ENCODE measurements at regions not wholly inside any gene's neighbourhood (a gene's known extent, or its start where the extent isn't known, plus 50 kb on each side); places are given as distances from the start of the nearest gene placed in this dataset.

DNA sequence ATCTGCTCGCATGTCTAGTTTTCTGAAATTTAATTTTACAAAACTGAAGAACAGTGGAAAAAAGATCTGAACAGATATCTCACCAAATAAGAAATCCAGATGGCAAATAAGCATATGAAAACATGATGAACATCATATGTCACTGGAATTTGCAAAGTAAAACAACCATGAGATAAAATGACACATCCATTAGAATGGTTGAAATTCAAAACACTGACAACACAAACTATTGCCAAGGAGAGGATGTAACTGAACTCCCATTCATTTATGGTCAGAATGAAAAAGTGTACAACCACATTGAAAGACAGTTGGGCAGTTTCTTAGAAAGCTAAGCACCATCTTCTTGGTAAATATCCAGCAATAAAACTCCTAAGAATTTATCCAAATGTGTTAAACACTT lies 312.7 kb upstream of the NCAM2 start:
- DNase-seq (ENCODE audit: low read depth, low spot score) (no peak), ATAC-seq (no peak)
- Histone ChIP-seq H3K79me2 (ENCODE audit: insufficient read depth, low read length) (no peaks in the 10 kb centered on the region), H3K4me2 (ENCODE audit: low read length) (no peak overlapping the region), H3K27me3 (ENCODE audit: insufficient read depth, low read length) (no peaks in the 10 kb centered on the region), H4K20me1 (ENCODE audit: insufficient read depth) (no peaks in the 10 kb centered on the region), H3K4me3 (replicated peaks in 1 of 2; ENCODE audit: low read depth in 1 of 2, low read length in 2 of 2) (no peak overlapping the region), H3K9me3 (ENCODE audit: control insufficient read depth in 1 of 2, insufficient read depth in 1 of 2, low read depth in 1 of 2, low read length in 2 of 2) (peaks cover 17 to 19% of the 10 kb centered on the region in 2 experiments; a peak in 3 of 4 replicates), H3K9me2 (ENCODE audit: insufficient read depth) (no peaks in the 10 kb centered on the region), H2AFZ (ENCODE audit: low read depth, low read length, poor library complexity, severe bottlenecking) (no peak overlapping the region), H3K36me3 (ENCODE audit: control insufficient read depth in 1 of 2, insufficient read depth in 2 of 2, low read length in 2 of 2) (no peaks in the 10 kb centered on the region), H3K4me1 (ENCODE audit: control insufficient read depth in 1 of 2, insufficient read depth in 2 of 2, low read length in 2 of 2) (no peaks in the 10 kb centered on the region), H3K9ac (ENCODE audit: low read length) (no peak overlapping the region), H3K27ac (ENCODE audit: low read depth, low read length) (no peak overlapping the region)
- ChIA-PET POLR2A (no interaction called here), CTCF (no interaction called here), RAD21 (ENCODE audit: low non-redundant PET in 1 of 2, low total read pairs in 2 of 2, uncharacterized antibody in 2 of 2, unreplicated experiment in 2 of 2) (no interaction called here)
- intact Hi-C loops (cut with micrococcal nuclease), result no loop called here
- no peak for TF ChIP-seq FOSL1 (IDR thresholded peaks at IDR 0.05; ENCODE audit: low read depth)
- TF ChIP-seq CBX3 (IDR thresholded peaks at IDR 0.05; ENCODE audit: low read depth), result no peak
- TF ChIP-seq SP1 (IDR thresholded peaks at IDR 0.05; ENCODE audit: low read depth), result no peak
- BruUV-seq (replicated peaks), result no TSS peak

DNA sequence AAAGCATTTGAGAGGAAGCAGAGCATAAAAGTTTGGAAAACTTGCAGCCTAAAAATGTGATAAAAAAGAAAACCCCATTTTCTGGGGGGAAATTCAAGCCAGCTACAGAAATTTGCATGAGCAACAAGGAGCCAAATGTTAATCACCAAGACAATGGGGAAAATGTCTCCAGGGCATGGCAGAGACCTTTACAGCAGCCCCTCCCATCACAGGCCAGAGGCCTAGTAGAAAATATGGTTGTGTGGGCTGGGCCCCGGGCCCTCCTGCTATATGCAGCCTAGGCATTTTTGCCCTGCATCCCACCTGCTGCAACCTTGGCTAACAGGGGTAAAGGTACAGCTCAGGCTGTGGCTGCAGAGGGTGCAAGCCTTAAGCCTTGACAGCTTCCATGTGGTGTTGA lies 299.6 kb upstream of the NCAM2 start:
- ATAC-seq (no peak), DNase-seq (ENCODE audit: low read depth, low spot score) (no peak)
- Histone ChIP-seq H3K9ac (ENCODE audit: low read length) (no peak overlapping the region), H3K27me3 (ENCODE audit: insufficient read depth, low read length) (no peaks in the 10 kb centered on the region), H3K9me3 (ENCODE audit: control insufficient read depth in 1 of 2, insufficient read depth in 1 of 2, low read depth in 1 of 2, low read length in 2 of 2) (peaks cover 4 to 20% of the 10 kb centered on the region in 2 experiments; a peak in 2 of 4 replicates), H4K20me1 (ENCODE audit: insufficient read depth) (no peaks in the 10 kb centered on the region), H2AFZ (ENCODE audit: low read depth, low read length, poor library complexity, severe bottlenecking) (no peak overlapping the region), H3K9me2 (ENCODE audit: insufficient read depth) (no peaks in the 10 kb centered on the region), H3K4me2 (ENCODE audit: low read length) (no peak overlapping the region), H3K27ac (ENCODE audit: low read depth, low read length) (no peak overlapping the region), H3K36me3 (ENCODE audit: control insufficient read depth in 1 of 2, insufficient read depth in 2 of 2, low read length in 2 of 2) (no peaks in the 10 kb centered on the region), H3K79me2 (ENCODE audit: insufficient read depth, low read length) (no peaks in the 10 kb centered on the region), H3K4me3 (replicated peaks in 1 of 2; ENCODE audit: low read depth in 1 of 2, low read length in 2 of 2) (no peak overlapping the region), H3K4me1 (ENCODE audit: control insufficient read depth in 1 of 2, insufficient read depth in 2 of 2, low read length in 2 of 2) (no peaks in the 10 kb centered on the region)
- TF ChIP-seq SP1 (IDR thresholded peaks at IDR 0.05; ENCODE audit: low read depth) (no peak), YY1 (IDR thresholded peaks at IDR 0.05; ENCODE audit: extremely low read depth, insufficient replicate concordance, low read depth, low read length) (no peak), ZFX (IDR thresholded peaks at IDR 0.05) (no peak), EZH2 (IDR thresholded peaks at IDR 0.05) (no peak), REST (IDR thresholded peaks at IDR 0.05; ENCODE audit: low read depth) (no peak), ZNF274 (IDR thresholded peaks at IDR 0.05; ENCODE audit: low read depth, low read length) (no peak)
- ChIA-PET RAD21 (ENCODE audit: low non-redundant PET in 1 of 2, low total read pairs in 2 of 2, uncharacterized antibody in 2 of 2, unreplicated experiment in 2 of 2) (no interaction called here), POLR2A (no interaction called here), CTCF (no interaction called here)
- no TSS peak for BruUV-seq (replicated peaks)
- intact Hi-C loops (cut with micrococcal nuclease), result no loop called here

Data from HCT116 (cell line).